ENCODE measurements at regions not wholly inside any gene's neighbourhood (a gene's known extent, or its start where the extent isn't known, plus 50 kb on each side); places are given as distances from the start of the nearest gene placed in this dataset.

- TF ChIP-seq CTCF (IDR thresholded peaks at IDR 0.05; ENCODE audit: insufficient read depth, low read depth, low read length), result no peak
- no peak for TF ChIP-seq EZH2 (IDR thresholded peaks at IDR 0.05; ENCODE audit: insufficient read depth, low read length)
These were observed 222.9 kb upstream of the TBC1D5 start for GRCh38 chr3:17965331-17965730.

All from astrocyte (in vitro differentiated cells and primary cell).